UCSD-AML1 (cell line): ENCODE measurements at regions not wholly inside any gene's neighbourhood (a gene's known extent, or its start where the extent isn't known, plus 50 kb on each side); places are given as distances from the start of the nearest gene placed in this dataset.

Experiments
- DNase-seq: peaks from one replicate; lab custom pipeline; 2025; ENCODE audit not compliant: unreplicated experiment; lab: John Stamatoyannopoulos, UW

- DNase-seq = no peak
Observed at GRCh38 chr2:2638547-2639220, 307.6 kb upstream of the MYT1L start.

DNA sequence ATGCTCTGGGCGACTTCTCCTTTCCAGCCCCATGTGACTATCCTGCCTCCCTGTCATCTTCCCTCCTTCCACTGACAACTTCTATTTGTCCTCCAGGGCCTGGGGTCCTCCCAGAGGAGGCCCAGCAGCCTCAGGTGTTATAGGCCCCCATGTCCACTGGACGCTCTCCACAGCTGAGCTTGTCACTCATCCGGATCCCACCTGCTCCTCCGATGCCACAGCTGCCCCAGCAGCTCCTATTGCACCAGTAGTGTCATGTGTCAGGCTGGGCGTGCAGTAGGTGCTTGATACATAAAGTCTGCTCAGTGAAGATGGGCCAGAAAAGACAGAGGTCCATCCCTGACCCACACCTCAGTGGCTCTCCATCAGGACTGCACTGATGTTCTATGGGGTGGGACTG lies 305.7 kb upstream of the MYT1L start:
- DNase-seq = no peak

DNA sequence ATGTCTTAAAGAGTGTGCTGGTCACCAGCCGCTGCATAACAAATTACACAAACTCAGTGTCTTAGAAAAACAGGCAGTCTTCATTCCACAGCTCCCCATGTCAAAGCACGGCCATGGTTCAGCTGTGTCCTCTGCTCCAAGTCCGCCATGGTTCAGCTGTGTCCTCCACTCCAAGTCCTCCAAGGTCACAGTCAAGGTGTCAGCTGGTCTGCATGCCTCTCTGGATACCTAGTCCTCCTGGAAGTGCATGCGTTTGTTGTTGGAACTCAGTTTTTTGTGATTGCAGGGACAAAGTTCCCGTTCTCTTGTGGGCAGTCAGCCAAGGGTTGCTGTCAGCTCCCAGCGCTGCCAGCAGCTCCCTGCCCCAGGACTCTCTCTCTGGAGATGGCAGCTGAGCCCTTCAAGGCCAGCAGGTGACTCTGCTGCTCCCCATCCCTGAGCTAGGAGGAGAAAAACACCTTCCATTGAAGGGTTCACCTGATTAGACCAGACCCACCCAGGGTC lies 304.0 kb upstream of the MYT1L start:
- DNase-seq = no peak

DNA sequence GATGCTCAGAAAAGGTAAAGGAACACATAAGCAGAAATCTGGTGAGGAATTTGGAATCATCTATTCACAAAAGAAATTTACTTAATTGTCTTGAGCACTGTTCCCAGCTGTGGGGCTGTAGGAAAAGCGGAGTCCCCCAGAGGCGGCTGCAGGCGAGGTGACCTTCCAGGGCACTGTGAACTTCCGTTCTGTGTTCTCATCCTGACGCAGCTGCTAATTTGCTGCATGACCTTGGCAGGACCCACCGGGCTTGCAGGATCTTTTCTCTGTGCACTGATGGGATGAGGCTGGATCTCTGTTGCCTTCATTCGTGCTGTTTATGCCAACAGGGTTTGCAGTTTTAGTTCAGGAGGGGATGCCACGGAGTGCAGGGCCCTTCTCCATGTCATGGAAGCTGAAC lies 301.9 kb upstream of the MYT1L start:
- no peak for DNase-seq

- DNase-seq = no peak
Observed at GRCh38 chr2:2623939-2624338, 292.9 kb upstream of the MYT1L start.

- DNase-seq = no peak
Observed at GRCh38 chr2:2621855-2622254, 290.8 kb upstream of the MYT1L start.

DNA sequence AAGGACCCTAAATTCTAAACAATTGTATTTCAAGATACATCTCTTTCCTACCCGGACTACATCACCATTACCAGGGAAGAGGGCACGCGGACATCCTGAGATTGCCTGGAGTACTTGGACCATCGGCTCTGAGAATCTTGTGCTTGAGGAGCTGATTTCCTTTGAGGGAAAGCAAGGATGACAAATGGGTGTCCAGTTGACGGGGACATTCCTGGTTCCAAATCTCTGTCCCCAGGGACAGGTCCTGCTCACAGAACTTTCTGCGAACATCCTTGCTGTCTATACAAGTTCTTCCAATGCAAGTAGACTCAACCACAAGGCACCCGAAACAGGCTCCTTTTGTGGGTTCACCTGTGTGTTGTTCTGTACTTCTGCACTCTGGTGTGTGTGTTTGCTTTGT lies 289.5 kb upstream of the MYT1L start:
- no peak for DNase-seq

DNA sequence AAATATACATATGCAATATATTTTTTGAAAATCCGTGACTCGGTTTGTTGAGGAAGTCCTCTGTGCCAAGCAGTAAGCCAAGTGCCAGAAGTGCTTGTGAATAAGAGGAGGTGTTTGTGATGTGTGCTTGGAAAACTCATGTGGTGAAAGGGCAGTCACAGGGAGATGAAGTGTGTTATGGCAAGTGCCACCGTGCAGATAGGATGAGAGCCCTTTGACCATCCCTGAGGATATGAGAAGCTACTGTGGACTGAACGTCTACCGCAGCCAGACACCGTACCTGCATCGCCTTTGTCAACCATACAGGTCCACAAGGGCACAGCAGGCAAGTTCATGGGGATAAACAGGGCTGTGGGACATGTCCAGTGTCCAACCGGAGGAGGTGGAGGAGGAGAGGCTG lies 288.9 kb upstream of the MYT1L start:
- no peak for DNase-seq

DNA sequence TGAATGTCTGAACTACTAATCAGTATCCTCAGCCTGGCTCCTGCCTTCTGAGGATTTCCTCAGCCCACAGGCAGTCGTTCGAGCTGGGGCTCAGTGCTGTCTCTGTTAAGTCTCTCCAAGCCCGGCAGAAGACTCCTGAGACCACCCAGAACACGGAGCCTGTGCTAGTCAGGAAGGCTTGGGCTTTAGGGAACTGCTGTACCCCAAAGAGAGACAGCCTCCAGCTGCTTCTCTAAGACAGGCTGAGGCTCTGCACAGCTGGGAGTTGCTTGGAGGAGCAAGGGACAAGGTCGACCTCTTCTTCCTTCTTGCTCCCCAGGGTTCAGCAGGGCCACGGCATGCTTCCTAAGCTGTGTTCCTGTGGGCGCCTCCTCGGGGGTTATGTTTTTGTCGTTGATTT lies 283.4 kb upstream of the MYT1L start:
- no peak for DNase-seq

GRCh38 chr2:2613279-2614199 lies 282.5 kb upstream of the MYT1L start:
- peak; percentile 65 for DNase-seq

GRCh38 chr2:2610751-2611150 lies 279.7 kb upstream of the MYT1L start:
- DNase-seq = no peak

GRCh38 chr2:2600366-2600765 lies 269.3 kb upstream of the MYT1L start:
- DNase-seq = no peak

- DNase-seq = no peak
Observed at GRCh38 chr2:2599441-2599840, 268.4 kb upstream of the MYT1L start.

DNA sequence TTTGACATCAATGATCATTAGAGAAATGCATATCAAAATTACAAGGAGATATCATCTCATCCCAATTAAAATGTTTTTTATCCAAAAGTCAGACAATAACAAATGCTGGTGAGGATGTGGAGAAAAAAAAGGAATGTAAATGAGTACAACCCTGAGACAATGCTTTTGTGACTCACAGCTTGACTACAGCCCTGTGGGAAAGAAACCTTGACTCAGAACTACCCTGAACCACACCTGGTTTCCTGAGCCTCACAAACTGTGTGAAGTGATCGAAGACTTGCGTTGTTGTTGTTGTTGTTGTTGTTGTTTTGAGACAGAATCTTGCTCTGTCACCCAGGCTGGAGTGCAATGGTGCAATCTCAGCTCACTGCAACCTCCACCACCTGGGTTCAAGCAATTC lies 266.6 kb upstream of the MYT1L start:
- no peak for DNase-seq

GRCh38 chr2:2591542-2591940 lies 260.5 kb upstream of the MYT1L start:
- no peak for DNase-seq

- DNase-seq = no peak
Observed at GRCh38 chr2:2590841-2591541, 259.9 kb upstream of the MYT1L start.

DNA sequence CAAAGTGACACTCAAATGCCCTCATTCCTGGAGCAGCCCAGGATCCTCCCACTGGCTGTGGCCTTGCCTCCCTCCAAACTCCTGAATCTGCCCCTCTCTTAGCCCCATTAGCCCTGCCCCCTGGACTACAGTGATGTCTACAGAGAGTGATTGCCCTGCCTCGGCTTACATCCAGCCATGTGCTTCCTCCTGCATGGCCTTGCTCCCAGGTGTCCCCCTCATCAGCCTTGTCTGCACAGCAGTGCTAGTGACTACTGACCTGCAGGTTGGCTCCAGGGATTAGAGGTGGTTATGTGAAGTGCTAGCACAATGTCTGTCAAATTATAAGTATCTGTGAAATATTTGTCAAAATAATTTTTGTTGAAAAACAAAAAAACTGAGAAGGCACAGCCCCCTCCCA lies 259.1 kb upstream of the MYT1L start:
- DNase-seq = no peak

- DNase-seq = no peak
Observed at GRCh38 chr2:2588777-2589176, 257.7 kb upstream of the MYT1L start.

- DNase-seq = no peak
Observed at GRCh38 chr2:2587354-2587753, 256.3 kb upstream of the MYT1L start.

DNA sequence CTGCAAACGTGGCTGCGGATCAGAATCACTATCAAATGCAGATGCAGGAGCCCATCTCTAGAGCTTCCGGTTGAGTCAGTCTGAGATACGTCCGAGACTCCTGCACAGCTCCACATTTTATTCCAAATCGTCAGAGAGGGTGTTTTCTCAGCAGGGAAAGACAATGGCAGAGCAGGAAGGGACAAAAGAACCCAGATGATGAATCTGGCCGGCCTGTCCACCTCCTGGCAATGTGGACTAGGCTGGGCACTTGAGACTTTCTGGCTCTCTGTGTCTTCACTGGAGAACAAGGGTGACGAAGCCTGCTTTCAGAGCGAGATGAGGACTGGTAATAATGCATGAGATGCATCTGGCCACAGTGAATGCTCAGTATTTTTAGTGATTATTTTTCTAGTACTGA lies 255.9 kb upstream of the MYT1L start:
- DNase-seq = no peak

- no peak for DNase-seq
Observed at GRCh38 chr2:2586068-2586776, 255.1 kb upstream of the MYT1L start.
